Tibial nerve (tissue), 4 donors: ENCODE measurements at regions not wholly inside any gene's neighbourhood (a gene's known extent, or its start where the extent isn't known, plus 50 kb on each side); places are given as distances from the start of the nearest gene placed in this dataset.

Source experiments
- DNase-seq, 2 donors: peaks; one replicate each; pipeline ENCODE4 v3.0.0-alpha.2; 2019; ENCODE audit warnings: low spot score in 2 of 2
- H3K27ac ChIP-seq, 4 donors: fragments of 200-600 bp; sonication (generic) in 3 of 4; one replicate each; pipeline ENCODE4 v1.5.1; 2017 to 2019; ENCODE audit warnings: mild to moderate bottlenecking in 1 of 4
- H3K27me3 ChIP-seq, 2 donors: fragments of 200-600 bp; sonication (generic) in 1 of 2; one replicate each; pipeline versions ENCODE4 v1.5.1 to v1.6.0; 2017 to 2019
- H3K36me3 ChIP-seq, 3 donors: fragments of 200-600 bp; sonication (generic); one replicate each; pipeline ENCODE4 v1.5.1; 2018 to 2019
- H3K4me1 ChIP-seq, 4 donors: fragments of 200-600 bp; sonication (generic) in 3 of 4; one replicate each; pipeline ENCODE4 v1.5.1; 2017 to 2019
- H3K4me3 ChIP-seq, 4 donors: fragments of 200-600 bp; sonication (generic) in 3 of 4; one replicate each; pipeline ENCODE4 v1.5.1; 2017 to 2019; ENCODE audit warnings: mild to moderate bottlenecking in 1 of 4, moderate library complexity in 1 of 4
- H3K9me3 ChIP-seq, 4 donors: fragments of 200-600 bp; sonication (generic) in 3 of 4; one replicate each; pipeline ENCODE4 v1.5.1; 2017 to 2019
- EP300 ChIP-seq, 2 donors: sonication (generic); formaldehyde crosslinking; IDR thresholded peaks; one replicate each; pipeline ENCODE4 v1.6.1; 2017; ENCODE audit warnings: antibody characterized with exemption in 2 of 2, mild to moderate bottlenecking in 1 of 2
- POLR2A ChIP-seq, 2 donors: fragments of 450-650 bp; IDR thresholded peaks; one replicate each; pipeline ENCODE4 v1.6.1; 2017; ENCODE audit warnings: antibody characterized with exemption in 2 of 2, mild to moderate bottlenecking in 2 of 2, moderate library complexity in 2 of 2
- WGBS, 2 donors: methylation state at CpG; one replicate each; pipeline ENCODE4 v1.1.5; 2018; 5-methylcytosine and 5-hydroxymethylcytosine counted together
- TF ChIP-seq, protein P1 (sequence below), 5 experiments: fragments of 200-600 bp in 3 of 5; fragments of 450-650 bp in 2 of 5; sonication (generic) in 3 of 5; IDR thresholded peaks; one replicate each; pipeline ENCODE4 v1.5.1; 2016 to 2019; ENCODE audit warnings: antibody characterized with exemption in 5 of 5, mild to moderate bottlenecking in 3 of 5, moderate library complexity in 2 of 5

DNA sequence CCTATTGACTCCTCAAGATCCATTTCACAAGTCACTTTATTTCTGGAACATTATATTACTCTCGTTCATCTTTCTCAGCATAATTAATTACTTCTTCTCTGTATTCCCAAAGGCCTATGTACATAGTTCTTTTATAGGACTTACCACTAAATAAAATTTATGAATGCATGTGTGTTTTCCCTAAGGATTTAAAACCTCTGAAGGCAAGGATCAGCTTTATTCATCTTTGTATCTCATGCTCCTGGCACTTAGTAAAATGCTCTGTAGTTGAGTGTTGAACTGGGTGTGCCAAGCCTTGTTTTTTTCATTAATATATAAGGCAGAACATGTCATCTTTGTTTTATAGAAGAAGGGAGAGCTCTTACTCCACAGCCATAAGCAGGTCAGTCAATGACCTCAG is 194.1 kb upstream of the ZPLD1 start:
- no peaks in the 10 kb centered on the region for H3K27me3 ChIP-seq

DNA sequence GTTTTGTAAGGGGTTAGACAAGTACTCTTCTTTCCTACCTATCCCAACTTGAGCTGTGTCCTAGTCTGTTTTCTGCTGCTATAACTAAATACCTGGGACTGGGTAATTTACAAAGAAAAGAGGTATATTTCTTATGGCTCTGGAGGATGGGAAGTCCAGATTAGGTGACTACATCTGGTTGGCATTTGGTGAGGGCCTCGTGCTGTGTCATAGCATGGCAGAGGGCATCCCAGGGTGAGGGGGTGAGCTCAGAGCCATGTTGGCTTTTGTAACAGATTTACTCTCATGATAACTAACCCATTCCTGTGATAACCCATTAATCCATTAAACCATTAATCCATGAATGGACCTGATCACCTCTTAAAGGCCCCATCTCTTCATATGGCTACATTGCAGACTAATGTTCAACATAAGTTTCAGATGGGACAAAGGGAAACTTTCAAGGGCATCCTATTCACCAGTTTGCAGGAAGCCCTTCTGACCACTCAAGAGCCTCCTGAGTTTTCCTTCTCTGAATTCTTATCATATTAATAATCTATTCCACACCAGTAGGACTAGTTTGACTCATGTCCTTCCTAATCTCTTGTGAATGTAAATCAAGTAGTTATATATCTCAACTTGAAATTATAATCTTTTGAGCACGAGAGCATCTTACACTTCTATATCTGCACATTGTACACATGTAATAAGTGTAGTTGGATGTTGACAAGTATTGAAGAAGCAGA is 185.7 kb upstream of the ZPLD1 start:
- Histone ChIP-seq H3K27me3 (no peaks in the 10 kb centered on the region), H3K4me1 (no peaks in the 10 kb centered on the region), H3K27ac (no peak overlapping the region), H3K9me3 (no peaks in the 10 kb centered on the region), H3K36me3 (no peaks in the 10 kb centered on the region), H3K4me3 (no peak overlapping the region)
- TF ChIP-seq EP300 (IDR thresholded peaks at IDR 0.05) (no peak), POLR2A (IDR thresholded peaks at IDR 0.05) (no peak)
- TF ChIP-seq, protein P1, sequence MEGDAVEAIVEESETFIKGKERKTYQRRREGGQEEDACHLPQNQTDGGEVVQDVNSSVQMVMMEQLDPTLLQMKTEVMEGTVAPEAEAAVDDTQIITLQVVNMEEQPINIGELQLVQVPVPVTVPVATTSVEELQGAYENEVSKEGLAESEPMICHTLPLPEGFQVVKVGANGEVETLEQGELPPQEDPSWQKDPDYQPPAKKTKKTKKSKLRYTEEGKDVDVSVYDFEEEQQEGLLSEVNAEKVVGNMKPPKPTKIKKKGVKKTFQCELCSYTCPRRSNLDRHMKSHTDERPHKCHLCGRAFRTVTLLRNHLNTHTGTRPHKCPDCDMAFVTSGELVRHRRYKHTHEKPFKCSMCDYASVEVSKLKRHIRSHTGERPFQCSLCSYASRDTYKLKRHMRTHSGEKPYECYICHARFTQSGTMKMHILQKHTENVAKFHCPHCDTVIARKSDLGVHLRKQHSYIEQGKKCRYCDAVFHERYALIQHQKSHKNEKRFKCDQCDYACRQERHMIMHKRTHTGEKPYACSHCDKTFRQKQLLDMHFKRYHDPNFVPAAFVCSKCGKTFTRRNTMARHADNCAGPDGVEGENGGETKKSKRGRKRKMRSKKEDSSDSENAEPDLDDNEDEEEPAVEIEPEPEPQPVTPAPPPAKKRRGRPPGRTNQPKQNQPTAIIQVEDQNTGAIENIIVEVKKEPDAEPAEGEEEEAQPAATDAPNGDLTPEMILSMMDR (IDR thresholded peaks at IDR 0.05), result no peak
- WGBS, 2 donors, result 84 to 88% methylated on average over 2 of the region's 2 CpGs
- DNase-seq, result no peak

More for the DNA sequence above, 194.1 kb upstream of the ZPLD1 start:
- H3K27ac ChIP-seq, result no peak overlapping the region
- no peaks in the 10 kb centered on the region for H3K9me3 ChIP-seq
- WGBS, 2 donors, result 69 to 72% methylated on average over 1 of the region's 1 CpG
- no peak overlapping the region for H3K4me3 ChIP-seq
- TF ChIP-seq POLR2A (IDR thresholded peaks at IDR 0.05) (no peak), EP300 (IDR thresholded peaks at IDR 0.05) (no peak)
- TF ChIP-seq, protein P1 (IDR thresholded peaks at IDR 0.05), result no peak
- no peak for DNase-seq
- H3K36me3 ChIP-seq, result no peaks in the 10 kb centered on the region
- no peaks in the 10 kb centered on the region for H3K4me1 ChIP-seq

DNA sequence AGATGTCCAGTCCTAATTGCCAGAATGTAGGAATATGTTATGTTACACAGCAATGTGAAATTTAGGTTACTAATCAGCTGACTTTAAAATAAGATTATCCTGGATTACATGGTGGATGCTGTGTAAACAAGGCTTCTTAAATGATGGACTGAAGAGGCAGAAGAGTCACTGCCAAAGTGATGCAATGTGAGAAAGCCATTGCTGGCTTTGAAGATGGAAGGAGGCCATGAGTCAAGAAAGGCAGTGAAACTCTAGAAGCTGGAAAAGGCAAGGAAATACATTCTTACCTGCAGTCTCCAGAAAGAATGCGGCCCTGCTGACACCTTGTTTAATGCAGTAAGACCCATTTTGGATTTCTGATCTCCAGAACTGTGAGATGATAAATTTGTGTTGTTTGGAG is 179.1 kb upstream of the ZPLD1 start:
- WGBS, 2 donors, result 95 to 96% methylated on average over 1 of the region's 1 CpG

DNA sequence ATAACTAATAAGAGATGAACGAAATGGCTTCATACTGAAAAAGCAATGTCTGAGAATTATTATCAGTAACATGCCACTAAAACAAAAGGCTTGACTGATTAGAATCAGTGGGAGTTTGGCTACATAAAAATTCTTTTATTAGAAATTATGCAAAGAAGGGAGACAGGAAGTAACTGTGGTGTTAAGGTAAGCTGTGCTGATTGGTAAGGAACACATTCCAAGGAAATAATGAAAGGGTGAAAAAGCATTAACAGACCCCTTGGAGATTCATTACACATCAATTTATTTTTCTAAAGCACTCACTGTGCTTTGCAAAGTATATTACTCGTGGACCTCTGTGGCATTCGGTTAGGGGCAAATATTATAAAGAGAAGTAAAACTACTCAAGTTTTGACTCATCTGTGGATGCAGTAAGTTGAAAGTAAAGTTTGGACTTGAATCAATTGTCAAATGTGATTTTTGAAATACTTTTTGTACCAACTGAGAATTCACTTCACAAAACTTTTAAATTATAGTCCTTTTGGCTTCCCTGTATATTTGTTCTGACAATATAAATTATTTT is 176.1 kb upstream of the ZPLD1 start:
- no peaks in the 10 kb centered on the region for H3K36me3 ChIP-seq
- 26 to 33% methylated on average over 3 of the region's 3 CpGs for WGBS, 2 donors
- peaks cover 0 to 7% (median 0%) of the 10 kb centered on the region in 4 donors for H3K4me1 ChIP-seq
- H3K27me3 ChIP-seq, result no peaks in the 10 kb centered on the region
- no peak overlapping the region for H3K27ac ChIP-seq
- H3K4me3 ChIP-seq, result no peak overlapping the region
- DNase-seq, result no peak
- no peaks in the 10 kb centered on the region for H3K9me3 ChIP-seq
- no peak for TF ChIP-seq POLR2A (IDR thresholded peaks at IDR 0.05)
- no peak for TF ChIP-seq EP300 (IDR thresholded peaks at IDR 0.05)
- TF ChIP-seq, protein P1 (IDR thresholded peaks at IDR 0.05), result no peak

More for the DNA sequence above, 179.1 kb upstream of the ZPLD1 start:
- Histone ChIP-seq H3K4me3 (no peak overlapping the region), H3K27me3 (no peaks in the 10 kb centered on the region), H3K4me1 (peaks cover 0 to 7% (median 0%) of the 10 kb centered on the region in 4 donors), H3K27ac (no peak overlapping the region), H3K36me3 (no peaks in the 10 kb centered on the region), H3K9me3 (no peaks in the 10 kb centered on the region)
- no peak for DNase-seq
- TF ChIP-seq, protein P1 (IDR thresholded peaks at IDR 0.05), result no peak
- TF ChIP-seq POLR2A (IDR thresholded peaks at IDR 0.05), result no peak
- no peak for TF ChIP-seq EP300 (IDR thresholded peaks at IDR 0.05)

DNA sequence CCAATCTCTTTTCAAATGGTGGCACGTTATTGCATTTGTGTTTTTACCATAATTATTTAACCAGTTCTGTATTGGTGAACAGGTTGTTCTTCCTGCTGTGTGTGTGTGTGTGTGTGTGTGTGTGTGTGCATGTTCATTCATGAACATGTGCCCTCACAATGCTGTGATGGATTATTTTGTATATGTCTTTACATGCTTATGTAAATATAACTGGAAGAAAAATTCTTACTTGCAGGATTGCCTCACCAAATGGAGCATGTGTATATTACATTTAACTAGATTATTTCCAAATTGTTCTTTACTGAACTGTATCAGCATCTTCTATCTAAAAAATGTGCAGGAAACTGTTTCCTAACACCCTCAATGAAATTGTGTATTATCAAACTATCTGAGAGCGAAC is 175.2 kb upstream of the ZPLD1 start:
- H3K9me3 ChIP-seq, result no peaks in the 10 kb centered on the region
- H3K27me3 ChIP-seq, result no peaks in the 10 kb centered on the region
- no peaks in the 10 kb centered on the region for H3K36me3 ChIP-seq
- H3K27ac ChIP-seq, result no peak overlapping the region
- no peak for TF ChIP-seq EP300 (IDR thresholded peaks at IDR 0.05)
- TF ChIP-seq, protein P1 (IDR thresholded peaks at IDR 0.05), result no peak
- TF ChIP-seq POLR2A (IDR thresholded peaks at IDR 0.05), result no peak
- no peak overlapping the region for H3K4me3 ChIP-seq
- DNase-seq, result no peak
- peaks cover 0 to 7% (median 0%) of the 10 kb centered on the region in 4 donors for H3K4me1 ChIP-seq
- WGBS, 2 donors, result 78 to 83% methylated on average over 2 of the region's 2 CpGs
